ENCODE measurements at regions not wholly inside any gene's neighbourhood (a gene's known extent, or its start where the extent isn't known, plus 50 kb on each side); places are given as distances from the start of the nearest gene placed in this dataset.

GRCh38 chr12:42924482-42924881 lies 334.9 kb upstream of the PRICKLE1 start:
- Histone ChIP-seq H3K36me3 (ENCODE audit: insufficient read depth in 1 of 2, low read depth in 1 of 2) (no peaks in the 10 kb centered on the region), H3K4me3 (no peak overlapping the region), H3K27ac (no peak overlapping the region), H3K27me3 (ENCODE audit: insufficient read depth in 3 of 3, low read length in 2 of 3) (no peaks in the 10 kb centered on the region), H3K9me3 (no peaks in the 10 kb centered on the region), H3K4me1 (peaks cover 4% of the 10 kb centered on the region)
- DNase-seq (no peak), ATAC-seq (no peak)
- TF ChIP-seq CTCF (IDR thresholded peaks at IDR 0.05), result no peak
- intact Hi-C loops (cut with DNase I), result no loop called here
- WGBS, 3 donors, result 79 to 86% (median 83%) methylated on average over 1 of the region's 1 CpG

GRCh38 chr12:42923583-42923982 lies 334.0 kb upstream of the PRICKLE1 start:
- H3K9me3 ChIP-seq, result no peaks in the 10 kb centered on the region
- no peaks in the 10 kb centered on the region for H3K27me3 ChIP-seq (ENCODE audit: insufficient read depth in 3 of 3, low read length in 2 of 3)
- no peak overlapping the region for H3K4me3 ChIP-seq
- no peak for TF ChIP-seq CTCF (IDR thresholded peaks at IDR 0.05)
- intact Hi-C loops (cut with DNase I), result no loop called here
- no peaks in the 10 kb centered on the region for H3K36me3 ChIP-seq (ENCODE audit: insufficient read depth in 1 of 2, low read depth in 1 of 2)
- no peak overlapping the region for H3K27ac ChIP-seq
- no peak for DNase-seq
- H3K4me1 ChIP-seq, result peaks cover 4% of the 10 kb centered on the region
- ATAC-seq, result no peak

GRCh38 chr12:42923156-42923555 lies 333.6 kb upstream of the PRICKLE1 start:
- ATAC-seq, result no peak

GRCh38 chr12:42922505-42922850 lies 332.9 kb upstream of the PRICKLE1 start:
- intact Hi-C loops (cut with DNase I), result no loop called here
- Histone ChIP-seq H3K36me3 (ENCODE audit: insufficient read depth in 1 of 2, low read depth in 1 of 2) (no peaks in the 10 kb centered on the region), H3K4me1 (peaks cover 4% of the 10 kb centered on the region), H3K9me3 (no peaks in the 10 kb centered on the region), H3K27ac (no peak overlapping the region), H3K4me3 (no peak overlapping the region), H3K27me3 (ENCODE audit: insufficient read depth in 3 of 3, low read length in 2 of 3) (no peaks in the 10 kb centered on the region)
- no peak for ATAC-seq
- no peak for DNase-seq
- no peak for TF ChIP-seq CTCF (IDR thresholded peaks at IDR 0.05)
- 64 to 76% (median 69%) methylated on average over 3 of the region's 3 CpGs for WGBS, 3 donors

More at GRCh38 chr12:42923156-42923555, 333.6 kb upstream of the PRICKLE1 start:
- no peak for TF ChIP-seq CTCF (IDR thresholded peaks at IDR 0.05)
- no peak overlapping the region for H3K4me3 ChIP-seq
- no peaks in the 10 kb centered on the region for H3K9me3 ChIP-seq
- WGBS, 3 donors, result 23 to 54% (median 25%) methylated on average over 2 of the region's 2 CpGs
- DNase-seq, result no peak
- intact Hi-C loops (cut with DNase I), result no loop called here
- no peaks in the 10 kb centered on the region for H3K27me3 ChIP-seq (ENCODE audit: insufficient read depth in 3 of 3, low read length in 2 of 3)
- H3K4me1 ChIP-seq, result peaks cover 4% of the 10 kb centered on the region
- no peak overlapping the region for H3K27ac ChIP-seq
- H3K36me3 ChIP-seq (ENCODE audit: insufficient read depth in 1 of 2, low read depth in 1 of 2), result no peaks in the 10 kb centered on the region

- DNase-seq (no peak), ATAC-seq (no peak)
- H3K4me3 ChIP-seq, result no peak overlapping the region
- H3K36me3 ChIP-seq (ENCODE audit: insufficient read depth in 1 of 2, low read depth in 1 of 2), result no peaks in the 10 kb centered on the region
- intact Hi-C loops (cut with DNase I), result no loop called here
- H3K9me3 ChIP-seq, result no peaks in the 10 kb centered on the region
- peaks cover 4% of the 10 kb centered on the region for H3K4me1 ChIP-seq
- no peaks in the 10 kb centered on the region for H3K27me3 ChIP-seq (ENCODE audit: insufficient read depth in 3 of 3, low read length in 2 of 3)
- TF ChIP-seq CTCF (IDR thresholded peaks at IDR 0.05), result no peak
- WGBS, 3 donors, result 74 to 84% (median 83%) methylated on average over 7 of the region's 7 CpGs
- no peak overlapping the region for H3K27ac ChIP-seq
Measured at GRCh38 chr12:42921741-42922504, 332.4 kb upstream of the PRICKLE1 start.
